Pulmonary artery endothelial cell (primary cell): ENCODE measurements at regions not wholly inside any gene's neighbourhood (a gene's known extent, or its start where the extent isn't known, plus 50 kb on each side); places are given as distances from the start of the nearest gene placed in this dataset.
A peak's percentile ranks its signal among the peaks of the same experiment; 100 is the strongest.

Experiments
- DNase-seq: peaks from one replicate; pipeline ENCODE4 v3.0.0-alpha.2; 2011; ENCODE audit warnings: low read depth, low spot score

GRCh38 chr14:50038398-50039119 is 77.8 kb downstream of the VCPKMT start:
- no peak for DNase-seq

- DNase-seq: no peak
These were observed 77.3 kb downstream of the VCPKMT start for GRCh38 chr14:50039120-50039517.

- no peak for DNase-seq
These were observed 76.5 kb downstream of the VCPKMT start for GRCh38 chr14:50039734-50040400.

GRCh38 chr14:50040401-50040775 is 76.0 kb downstream of the VCPKMT start:
- peak; percentile 54 for DNase-seq

GRCh38 chr14:50040895-50041465 is 75.4 kb downstream of the VCPKMT start:
- no peak for DNase-seq

- no peak for DNase-seq
These were observed 74.4 kb downstream of the VCPKMT start for GRCh38 chr14:50041980-50042379.

GRCh38 chr14:50044042-50044651 is 72.2 kb downstream of the VCPKMT start:
- no peak for DNase-seq

GRCh38 chr14:50045039-50045711 is 71.2 kb downstream of the VCPKMT start:
- DNase-seq: no peak

GRCh38 chr14:50045837-50046236 is 70.5 kb downstream of the VCPKMT start:
- DNase-seq: no peak

- DNase-seq: no peak
These were observed 69.1 kb downstream of the VCPKMT start for GRCh38 chr14:50047274-50047676.

GRCh38 chr14:50049093-50049492 is 67.3 kb downstream of the VCPKMT start:
- DNase-seq: no peak

- no peak for DNase-seq
These were observed 66.4 kb downstream of the VCPKMT start for GRCh38 chr14:50049703-50050570.

GRCh38 chr14:50051106-50051505 is 65.3 kb downstream of the VCPKMT start:
- DNase-seq: no peak

- no peak for DNase-seq
These were observed 64.7 kb downstream of the VCPKMT start for GRCh38 chr14:50051706-50052105.

- DNase-seq: no peak
These were observed 63.9 kb downstream of the VCPKMT start for GRCh38 chr14:50052517-50052916.

- DNase-seq: no peak
These were observed 62.4 kb downstream of the VCPKMT start for GRCh38 chr14:50053935-50054334.

GRCh38 chr14:50055461-50056228 is 60.7 kb downstream of the VCPKMT start:
- DNase-seq: no peak

- no peak for DNase-seq
These were observed 59.9 kb downstream of the VCPKMT start for GRCh38 chr14:50056435-50056834.

- no peak for DNase-seq
These were observed 59.0 kb downstream of the VCPKMT start for GRCh38 chr14:50057331-50057730.

- DNase-seq: no peak
These were observed 58.3 kb downstream of the VCPKMT start for GRCh38 chr14:50058113-50058512.
